GM23248 (cell line): ENCODE measurements at regions not wholly inside any gene's neighbourhood (a gene's known extent, or its start where the extent isn't known, plus 50 kb on each side); places are given as distances from the start of the nearest gene placed in this dataset.

Source experiments
- EZH2 ChIP-seq: fragments of 200-600 bp; sonication (generic); IDR thresholded peaks from 2 replicates; pipeline ENCODE4 v1.6.1; 2018; ENCODE audit warnings: antibody characterized with exemption, mild to moderate bottlenecking; ENCODE audit not compliant: insufficient read depth, poor library complexity, severe bottlenecking
- EZH2phosphoT487 ChIP-seq: fragments of 200-600 bp; sonication (generic); IDR thresholded peaks from 2 replicates; pipeline ENCODE4 v1.6.1; 2018; ENCODE audit warnings: antibody characterized with exemption, moderate library complexity, mild to moderate bottlenecking, low read depth; ENCODE audit not compliant: insufficient read depth

GRCh38 chr2:77831898-77832297 is 309.7 kb upstream of the LRRTM4 start:
- no peak for TF ChIP-seq EZH2phosphoT487
- no peak for TF ChIP-seq EZH2
